Stimulated activated CD4-positive, alpha-beta T cell treated with anti-CD3 and anti-CD28 coated beads, Interleukin-4, amount 100 ng/mL, for 24 hours (primary cell): ENCODE measurements at regions not wholly inside any gene's neighbourhood (a gene's known extent, or its start where the extent isn't known, plus 50 kb on each side); places are given as distances from the start of the nearest gene placed in this dataset.

Source experiments
- DNase-seq: peaks from one replicate; pipeline ENCODE4 v3.0.0-alpha.2; 2020

DNA sequence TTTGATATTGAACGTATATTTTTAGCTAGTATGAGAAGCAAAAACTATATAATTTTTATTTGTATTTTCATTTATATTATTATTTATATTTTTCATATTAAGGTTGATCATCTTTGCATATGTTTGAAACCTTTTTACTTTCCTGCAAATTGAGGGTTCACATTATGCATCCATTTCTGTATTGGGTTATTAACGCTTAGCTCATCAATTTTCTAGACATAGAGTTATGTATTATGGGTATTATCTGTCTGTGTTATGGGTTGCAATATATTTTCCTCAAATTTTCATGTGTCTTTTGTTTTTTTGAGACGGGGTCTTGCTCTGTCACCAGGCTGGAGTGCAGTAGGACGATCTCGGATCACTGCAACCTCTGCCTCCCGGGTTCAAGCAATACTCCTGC, 2377.0 kb upstream of the WWC1 start:
- no peak for DNase-seq

DNA sequence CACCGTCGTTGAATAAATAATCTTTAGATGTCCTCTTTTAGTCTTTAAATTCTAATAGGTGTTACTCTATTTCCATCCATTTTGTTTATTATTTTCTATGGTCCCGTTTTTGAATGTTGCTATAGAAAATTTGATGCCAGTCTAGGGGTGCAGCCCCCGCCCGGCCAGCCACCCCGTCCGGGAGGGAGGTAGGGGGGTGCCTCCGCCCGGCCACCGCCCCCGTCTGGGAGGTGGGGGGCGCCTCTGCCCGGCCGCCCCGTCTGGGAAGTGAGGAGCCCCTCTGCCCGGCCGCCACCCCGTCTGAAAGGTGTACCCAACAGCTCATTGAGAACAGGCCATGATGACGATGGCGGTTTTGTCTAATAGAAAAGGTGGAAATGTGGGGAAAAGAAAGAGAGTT, 2372.2 kb upstream of the WWC1 start:
- no peak for DNase-seq

DNA sequence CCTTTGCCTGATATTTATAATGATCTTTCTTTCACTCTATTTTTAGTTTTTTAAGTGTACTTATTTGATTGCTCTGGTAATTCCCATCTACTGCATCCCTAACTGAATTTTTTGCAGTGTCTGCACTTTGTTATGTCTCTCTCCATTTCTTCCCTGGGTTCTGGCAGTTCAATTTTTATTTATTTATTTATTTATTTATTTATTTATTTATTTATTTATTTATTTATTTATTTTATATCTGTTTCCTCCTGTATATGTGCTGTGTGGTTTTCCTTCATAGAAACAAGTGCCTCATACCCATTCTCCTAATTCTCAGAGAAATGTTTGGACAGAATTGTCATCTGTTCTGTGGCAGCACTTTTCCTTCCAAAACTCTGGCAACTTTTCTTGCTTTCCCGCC, 2370.8 kb upstream of the WWC1 start:
- DNase-seq, result no peak

DNA sequence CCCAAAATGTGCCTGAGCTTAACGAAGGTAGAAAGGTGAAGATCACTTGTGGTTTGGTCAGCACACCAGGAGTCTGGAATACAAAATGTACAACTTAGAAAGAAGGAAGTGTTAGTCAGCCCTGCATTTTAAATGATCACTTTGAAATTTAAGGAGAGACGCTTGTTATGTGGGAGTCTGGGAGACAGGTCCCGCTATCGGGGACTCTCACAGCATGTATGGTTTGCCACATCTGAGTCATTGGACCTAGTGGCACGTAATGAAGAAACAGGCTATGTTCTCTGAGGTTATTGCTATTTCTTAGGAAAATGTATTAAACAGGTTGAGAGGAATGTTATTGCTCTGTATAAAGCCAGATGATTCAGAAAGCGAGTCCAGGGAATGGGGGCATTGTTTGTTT, 2362.5 kb upstream of the WWC1 start:
- no peak for DNase-seq

DNA sequence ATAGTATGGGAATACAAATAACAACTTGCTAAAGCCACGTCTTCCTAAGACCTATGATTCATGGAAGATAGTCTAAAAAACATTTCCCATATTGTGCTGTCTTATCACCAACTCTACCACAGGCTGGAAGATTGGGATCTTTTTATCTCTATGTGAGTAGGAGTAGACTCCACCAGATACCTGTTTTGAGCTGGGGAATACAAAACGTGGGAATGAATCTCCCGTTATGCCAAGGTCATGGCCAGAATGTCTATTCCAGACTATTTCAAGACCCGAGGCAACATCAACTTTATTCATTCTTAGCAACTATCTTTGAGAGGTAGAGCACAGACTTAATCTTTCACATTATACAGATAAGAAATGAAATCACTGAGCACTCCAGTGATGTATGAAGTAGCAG, 2350.9 kb upstream of the WWC1 start:
- no peak for DNase-seq

DNA sequence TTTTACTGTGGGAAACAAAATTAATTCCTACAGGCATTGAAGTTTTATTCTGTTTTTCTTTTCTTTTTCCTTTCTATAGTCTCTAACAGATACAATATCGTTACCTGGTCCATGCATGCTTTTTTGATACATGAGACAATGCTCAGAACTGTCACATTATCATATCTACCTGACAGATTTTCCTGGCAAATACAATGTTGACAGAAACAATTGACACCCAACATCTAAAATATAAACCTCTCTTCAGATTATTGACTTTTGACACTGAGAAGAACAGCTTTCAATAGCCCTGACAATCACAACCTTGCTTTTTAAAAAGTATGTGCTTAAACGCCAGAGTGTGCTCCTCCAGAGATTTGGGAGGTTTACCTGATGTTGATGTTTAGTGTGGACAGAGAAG, 2334.6 kb upstream of the WWC1 start:
- no peak for DNase-seq

DNA sequence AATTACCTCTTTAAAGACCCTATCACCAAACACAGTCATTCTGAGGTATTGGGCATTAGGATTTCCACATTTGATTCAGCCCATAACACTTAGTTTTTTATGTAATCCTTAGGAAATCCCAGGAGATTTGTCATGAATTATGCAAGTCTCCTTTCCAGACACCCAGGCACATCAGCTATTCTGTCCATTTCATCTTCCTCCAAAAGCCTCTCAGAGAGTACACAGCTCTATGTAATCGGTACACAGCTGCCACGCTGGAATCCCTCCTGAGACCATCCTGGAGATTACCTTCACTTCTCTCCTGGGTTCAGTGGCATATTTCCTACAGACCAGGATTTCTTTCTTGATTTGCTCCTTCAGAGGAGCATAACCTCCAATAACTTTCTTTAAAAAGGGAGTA, 2309.8 kb upstream of the WWC1 start:
- no peak for DNase-seq

DNA sequence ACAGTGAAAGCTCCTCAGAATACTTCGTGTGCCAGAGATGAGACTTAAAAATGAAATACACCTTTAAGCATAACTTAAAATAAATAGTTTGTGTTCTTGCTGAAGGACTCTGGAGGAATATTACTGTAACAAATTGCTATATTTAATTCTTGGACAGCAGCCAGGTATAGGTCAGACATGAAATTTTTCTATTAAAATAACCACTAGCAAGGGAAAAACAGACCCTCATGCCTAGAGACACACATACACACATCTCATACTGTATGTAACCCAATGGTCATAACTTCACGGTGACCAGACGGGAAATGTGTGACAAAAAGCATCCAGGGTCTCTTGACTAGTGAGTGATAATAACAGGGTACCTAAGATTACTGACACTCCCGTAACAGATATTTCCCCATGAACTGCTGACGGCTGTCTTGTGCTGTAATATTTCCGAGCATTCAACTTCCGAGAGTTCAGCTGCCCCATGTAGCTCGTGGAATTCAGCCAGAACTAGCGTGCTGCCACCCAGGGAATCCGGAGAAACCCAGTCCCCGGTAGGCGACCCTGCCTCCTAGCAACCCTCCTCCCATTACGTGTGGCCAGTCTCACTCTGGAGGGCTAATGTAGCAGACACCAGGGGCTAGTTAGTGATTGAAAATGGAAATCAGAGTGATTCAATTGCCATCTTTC, 2295.1 kb upstream of the WWC1 start:
- no peak for DNase-seq

DNA sequence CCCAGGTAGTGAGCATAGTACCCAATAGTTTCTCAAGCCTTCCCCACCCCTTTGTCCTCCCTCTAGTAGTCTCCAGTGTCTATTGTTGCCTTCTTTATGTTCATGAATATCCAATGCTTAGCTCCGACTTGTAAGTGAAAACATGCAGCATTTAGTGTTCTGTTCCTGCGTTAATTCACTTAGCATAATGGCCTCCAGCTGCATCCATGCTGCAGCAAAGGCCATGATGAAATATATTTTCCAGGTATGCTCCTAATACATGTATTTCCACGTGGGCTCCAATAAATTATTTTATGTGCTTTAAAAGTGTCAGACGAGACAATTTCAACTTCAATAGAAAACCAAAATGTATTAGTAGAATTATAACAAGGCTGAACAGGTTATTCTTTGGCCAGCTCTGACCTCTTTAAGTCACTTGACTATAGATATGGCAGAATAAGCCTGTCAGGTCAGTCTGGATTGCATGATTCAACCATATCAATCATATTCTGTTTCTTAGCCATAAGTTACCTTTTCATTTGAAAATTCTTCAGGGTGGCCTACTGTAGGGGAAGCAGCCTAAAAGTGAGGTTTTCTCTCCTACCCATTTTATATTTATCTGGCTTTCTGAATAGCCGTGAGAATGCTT, 2291.6 kb upstream of the WWC1 start:
- DNase-seq, result no peak

DNA sequence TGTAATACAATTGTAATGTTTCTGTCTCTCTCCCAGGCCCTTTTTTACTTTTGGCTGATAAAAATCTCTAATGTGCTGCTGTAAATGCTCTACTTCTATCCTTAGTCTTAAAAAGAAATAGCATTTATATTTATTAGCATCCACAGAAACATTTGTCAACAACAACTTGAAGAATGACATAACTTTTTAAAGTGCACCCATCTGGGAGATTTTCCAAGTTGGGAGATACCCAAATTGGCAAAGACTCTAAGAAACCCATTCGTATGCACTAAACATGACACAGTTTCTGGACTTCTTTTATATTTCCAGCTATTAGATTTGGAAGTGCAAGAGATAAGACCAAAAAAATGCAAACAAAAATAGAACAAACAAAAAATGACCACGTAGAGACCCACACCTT, 2287.4 kb upstream of the WWC1 start:
- DNase-seq, result no peak

DNA sequence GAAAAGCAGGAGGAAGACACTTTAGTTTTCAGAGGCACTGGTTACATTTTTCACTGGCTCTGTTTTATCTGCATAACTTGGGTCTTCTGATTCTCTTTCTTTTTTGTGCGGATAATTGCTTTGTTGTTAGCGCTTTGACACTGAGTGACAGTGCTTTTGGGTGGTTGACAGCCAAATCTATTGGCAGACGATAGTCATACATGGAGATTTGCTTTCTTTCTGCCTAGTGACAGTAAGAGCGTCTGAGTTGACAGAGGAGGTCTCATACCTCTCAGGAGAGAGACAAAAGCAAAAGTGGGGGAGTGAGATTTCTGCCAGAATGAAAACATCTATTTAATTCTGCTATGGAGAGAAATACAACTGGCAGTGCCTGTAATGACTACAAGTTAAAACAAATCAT, 2278.0 kb upstream of the WWC1 start:
- no peak for DNase-seq

DNA sequence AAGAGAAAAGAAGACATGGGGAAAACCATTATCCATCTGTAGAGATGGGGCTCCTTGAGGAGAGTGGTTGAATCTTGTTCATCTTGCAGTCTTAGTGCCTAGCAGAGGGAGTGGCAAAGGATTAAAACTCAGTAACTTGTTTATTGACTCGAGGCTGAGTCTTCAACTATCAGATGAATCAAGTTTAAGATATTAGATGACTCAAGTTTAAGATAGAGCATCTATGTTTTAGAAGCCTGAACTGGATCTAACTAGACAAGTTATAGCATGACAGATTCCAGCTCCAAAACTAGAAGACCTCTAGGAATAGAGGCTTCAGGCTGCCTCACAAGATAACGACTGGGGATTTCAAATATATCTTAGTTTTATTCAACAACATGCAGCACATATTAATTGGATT, 2277.2 kb upstream of the WWC1 start:
- DNase-seq, result no peak

DNA sequence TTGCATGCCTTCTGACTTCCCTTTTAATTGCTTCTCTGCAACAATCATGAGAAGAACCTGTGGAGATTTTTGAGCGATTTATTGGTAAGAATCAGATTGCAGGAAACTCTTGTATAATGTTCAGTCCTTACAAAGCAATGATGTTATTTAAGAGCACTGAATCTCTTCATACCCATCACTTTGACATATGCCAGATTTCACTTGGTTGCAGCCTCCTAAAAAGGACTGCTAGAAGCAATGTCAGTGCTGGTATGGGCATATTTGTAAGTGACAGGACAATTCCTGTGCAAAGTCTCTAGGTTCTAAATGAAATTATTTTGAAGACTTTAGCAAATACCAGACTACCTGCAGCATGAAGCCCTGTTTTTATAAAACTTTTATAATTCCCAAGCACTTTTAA, 2272.7 kb upstream of the WWC1 start:
- no peak for DNase-seq

DNA sequence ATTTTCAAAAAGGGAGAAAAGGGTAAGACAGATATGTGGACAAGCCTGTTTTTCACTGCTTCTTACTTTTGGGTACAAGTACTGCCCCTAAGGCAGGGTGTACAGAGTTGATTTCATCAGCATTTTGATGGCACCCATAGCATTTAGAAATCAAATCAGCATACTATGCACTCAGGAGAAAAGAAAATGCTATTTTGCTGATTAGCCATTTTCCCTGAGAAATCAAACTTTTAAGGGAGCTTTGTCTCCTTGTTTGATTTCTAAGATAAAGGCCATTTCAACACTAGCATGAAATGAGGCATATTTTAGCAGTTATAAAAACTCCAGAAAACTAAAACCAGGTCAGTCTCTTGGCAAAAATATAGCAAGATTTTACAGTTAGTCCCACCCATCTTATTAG, 2269.4 kb upstream of the WWC1 start:
- DNase-seq, result no peak

DNA sequence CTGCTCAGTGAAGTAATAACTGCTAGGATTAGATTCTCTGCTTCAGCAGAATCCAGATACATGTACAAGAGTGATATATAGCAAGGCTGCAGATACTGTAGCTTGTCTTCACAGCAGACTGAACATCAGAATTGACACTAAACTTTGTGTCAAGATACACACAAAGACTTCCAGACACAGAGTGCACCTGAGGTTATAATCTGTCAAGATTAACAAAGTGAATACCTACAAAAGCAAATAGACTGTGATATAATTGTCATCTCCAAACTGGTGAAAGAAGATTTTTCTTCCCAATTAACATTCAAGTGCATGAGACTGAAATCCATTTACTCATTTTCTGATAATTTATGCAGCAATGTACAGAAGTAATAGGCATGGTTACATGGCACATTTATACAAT, 2266.5 kb upstream of the WWC1 start:
- no peak for DNase-seq

DNA sequence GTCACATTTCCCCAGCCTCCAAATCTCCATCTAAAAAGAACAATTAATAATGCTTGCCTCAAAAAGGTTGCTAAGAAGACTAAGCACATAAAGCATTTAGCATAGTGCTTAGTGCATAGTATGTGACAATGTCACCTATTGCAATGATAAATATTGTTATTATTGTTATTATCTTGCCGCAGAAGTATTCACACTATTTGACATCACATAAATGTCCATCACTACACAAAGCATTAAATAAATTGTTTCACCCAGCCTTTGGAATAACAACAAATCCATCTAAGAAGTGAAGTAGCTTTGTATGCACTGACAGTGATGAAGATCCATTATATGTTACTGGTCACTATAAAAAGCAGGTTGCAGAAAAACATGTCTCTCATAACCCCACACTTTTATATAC, 2263.9 kb upstream of the WWC1 start:
- DNase-seq, result no peak

DNA sequence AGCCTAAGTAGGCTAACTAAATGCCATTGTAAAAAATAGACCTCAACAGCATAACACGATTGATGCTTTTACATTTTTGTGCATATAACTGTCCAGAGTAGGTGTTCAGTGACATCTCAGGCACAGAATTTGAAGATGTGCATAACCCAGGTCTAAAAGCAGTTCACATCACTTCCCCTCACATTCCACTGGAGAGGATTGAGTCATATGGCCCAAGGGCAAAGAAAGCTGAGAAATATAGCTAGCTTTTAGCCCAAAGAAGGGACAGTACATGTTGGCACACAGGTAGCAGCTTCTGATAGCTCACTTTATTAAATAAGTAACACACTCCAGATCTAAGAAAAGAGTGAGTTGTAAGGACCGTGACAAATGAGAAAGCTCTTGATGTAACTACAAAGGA, 2259.5 kb upstream of the WWC1 start:
- no peak for DNase-seq

DNA sequence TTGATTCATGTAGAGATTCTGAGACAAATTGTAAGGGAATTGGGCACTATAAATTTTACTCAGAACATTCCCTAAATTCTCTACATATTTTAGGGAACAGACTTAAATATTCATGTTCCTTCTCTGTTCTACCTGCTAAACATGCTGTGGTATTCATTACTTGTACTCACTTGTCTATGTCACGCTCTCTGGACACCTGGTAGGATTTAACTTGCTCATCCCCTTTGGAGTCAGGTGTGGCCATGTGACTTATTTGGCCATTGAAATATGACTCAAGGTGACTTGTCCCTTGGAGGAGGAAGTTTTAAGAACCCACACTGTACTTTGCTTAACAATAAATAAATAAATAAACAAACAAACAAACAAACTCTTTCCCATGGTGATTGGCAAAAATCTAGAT, 2258.8 kb upstream of the WWC1 start:
- no peak for DNase-seq

DNA sequence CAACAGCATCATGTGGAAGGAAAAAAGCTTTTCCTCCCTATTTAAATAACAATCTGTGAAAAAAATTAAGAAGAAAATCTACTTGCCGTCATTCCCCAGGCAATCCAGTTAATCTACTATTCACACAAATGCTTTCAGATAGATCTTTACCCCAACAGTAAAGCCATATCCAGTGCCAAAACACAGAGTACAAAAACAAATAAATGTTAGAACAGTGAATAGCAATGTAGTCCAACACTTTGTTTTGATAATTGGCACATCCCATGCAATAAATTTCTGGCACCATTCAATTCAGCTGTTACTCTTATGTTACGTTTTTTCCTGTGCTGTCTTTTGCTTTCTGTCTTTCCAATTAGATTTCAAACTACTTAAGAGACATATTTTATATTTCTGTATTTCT, 2245.5 kb upstream of the WWC1 start:
- DNase-seq, result no peak

DNA sequence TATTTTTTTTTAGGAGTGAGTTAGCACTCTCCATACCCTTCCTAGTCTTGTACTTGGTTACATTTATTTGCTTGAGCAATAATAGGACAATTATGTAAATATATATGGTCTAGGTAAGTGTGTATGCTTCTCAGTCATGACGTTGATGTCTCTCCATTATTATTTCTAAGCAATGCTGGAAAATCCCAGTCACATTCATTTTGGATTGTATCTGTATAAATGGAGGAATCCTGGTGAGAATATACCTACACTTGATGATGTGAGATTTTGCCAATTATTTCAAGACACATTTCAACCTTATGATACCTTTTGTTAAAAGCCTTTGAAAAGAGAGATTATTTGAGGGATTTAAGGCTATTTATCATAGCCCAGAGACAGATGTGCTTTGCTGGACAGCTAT, 2244.5 kb upstream of the WWC1 start:
- DNase-seq, result no peak

DNA sequence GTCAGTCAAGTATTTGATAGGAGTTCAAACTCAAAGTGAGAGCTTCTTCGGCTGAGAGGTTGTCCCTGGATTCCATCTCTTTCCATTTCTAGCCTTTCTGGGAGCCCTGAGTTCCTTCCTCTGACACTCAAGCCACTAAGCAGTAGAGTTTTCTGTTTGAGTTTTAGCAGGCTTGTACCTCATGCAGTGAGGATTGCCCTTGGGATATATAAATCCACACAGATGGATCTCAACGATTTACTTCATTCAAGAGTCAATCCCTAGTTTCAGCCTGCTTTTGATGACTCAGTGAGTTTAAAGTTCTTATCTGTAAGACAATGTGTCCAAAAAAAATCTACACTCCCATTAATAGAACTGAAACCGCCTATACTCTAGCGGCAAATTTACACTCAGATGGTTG, 2240.9 kb upstream of the WWC1 start:
- DNase-seq, result no peak

DNA sequence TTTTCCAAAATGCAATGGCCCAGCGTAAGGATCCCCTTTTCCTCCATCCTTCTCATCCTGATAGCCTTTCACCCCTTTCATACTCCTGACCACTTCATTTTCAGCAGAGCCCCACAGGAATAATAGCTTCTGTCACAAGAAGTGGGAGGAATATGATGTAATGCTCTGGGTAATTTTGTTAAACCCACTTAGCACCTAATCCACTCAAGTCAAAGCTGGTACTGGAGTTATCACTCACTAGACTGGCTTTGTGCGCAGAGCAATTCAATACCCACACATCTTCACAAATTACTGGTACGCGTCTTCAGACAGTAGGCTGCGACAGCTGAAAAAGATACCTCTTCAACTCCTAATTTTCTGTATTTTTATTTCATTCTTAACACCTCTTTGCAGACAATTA, 2232.8 kb upstream of the WWC1 start:
- DNase-seq, result no peak

DNA sequence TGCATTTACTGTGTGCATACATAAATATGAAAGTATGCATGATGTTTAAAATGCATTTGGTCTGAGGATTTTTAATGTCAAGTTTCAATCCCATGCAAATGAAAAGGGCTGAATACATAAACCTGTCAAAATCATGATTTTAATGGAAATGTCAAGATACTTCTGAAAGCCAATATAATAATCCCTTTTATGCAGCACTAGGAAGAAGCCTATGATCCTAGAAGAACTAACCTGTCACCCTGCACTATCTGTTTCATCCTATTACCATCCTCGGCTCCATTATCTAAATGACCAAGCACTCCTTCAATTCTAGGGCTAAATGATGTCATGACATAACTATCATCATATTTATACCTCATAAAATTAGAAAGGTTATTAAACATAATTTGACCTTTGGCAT, 2229.4 kb upstream of the WWC1 start:
- no peak for DNase-seq

DNA sequence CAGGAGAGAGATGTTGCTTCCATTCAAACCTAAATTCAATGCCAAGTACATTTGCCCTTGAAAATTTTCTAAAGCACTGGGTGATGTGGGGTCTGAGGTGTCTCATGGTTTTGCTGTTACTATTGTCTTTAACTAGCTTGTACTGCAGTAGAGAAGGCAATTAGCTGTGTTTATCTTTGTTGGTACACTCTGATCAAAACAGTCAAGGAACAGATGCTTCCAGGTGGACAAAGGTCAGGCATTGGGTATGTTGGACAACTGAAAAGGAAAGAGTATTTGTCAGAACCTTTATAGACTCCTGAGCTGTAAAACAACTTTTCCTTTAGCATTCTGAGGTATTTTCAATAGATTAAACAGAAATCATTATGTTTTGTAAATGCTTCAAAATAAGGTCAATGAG, 2228.7 kb upstream of the WWC1 start:
- DNase-seq, result no peak

DNA sequence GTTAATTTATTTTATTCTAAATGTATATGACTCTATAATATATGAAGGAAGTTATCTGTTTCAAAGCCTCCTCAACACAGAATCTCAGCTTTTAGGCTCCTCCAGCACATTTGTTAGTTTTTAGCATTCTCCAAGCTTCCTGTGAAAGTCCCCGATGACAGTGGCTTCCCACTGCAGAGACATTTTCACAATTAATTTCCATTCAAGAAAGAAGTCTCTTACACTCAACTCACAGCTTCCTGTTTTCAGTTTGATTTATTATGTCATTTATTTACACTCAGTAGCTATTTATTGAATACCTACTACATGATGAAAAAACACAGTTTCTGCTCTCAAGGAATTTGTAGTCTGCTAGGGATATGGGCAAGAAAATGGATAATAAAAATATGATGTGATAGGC, 2228.2 kb upstream of the WWC1 start:
- DNase-seq, result no peak
